Hindlimb muscle (tissue), 1 donor: ENCODE measurements at regions not wholly inside any gene's neighbourhood (a gene's known extent, or its start where the extent isn't known, plus 50 kb on each side); places are given as distances from the start of the nearest gene placed in this dataset.

Experiments used
- DNase-seq: peaks from one replicate; pipeline ENCODE4 v3.0.0-alpha.2; 2013

DNA sequence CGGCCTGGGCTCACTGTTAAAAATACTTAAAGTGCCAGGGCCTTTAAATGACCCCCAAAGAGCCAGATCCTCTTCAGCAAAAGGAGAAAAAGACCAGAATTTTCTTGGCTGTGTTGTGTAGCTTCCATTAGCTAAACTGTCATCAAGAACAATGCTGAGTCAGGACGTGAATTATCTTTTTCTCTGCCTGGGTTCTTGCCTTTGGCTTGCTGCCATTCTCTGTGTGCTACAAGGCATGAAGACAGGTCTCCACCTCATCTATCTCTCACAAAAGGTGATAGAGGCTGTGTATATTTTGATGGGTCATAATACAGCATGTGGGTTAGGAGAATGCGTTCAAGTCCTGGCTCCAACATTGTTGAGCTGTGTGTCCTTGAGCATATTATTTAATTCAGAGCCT is 52.4 kb upstream of the SELENOK start:
- DNase-seq: no peak

DNA sequence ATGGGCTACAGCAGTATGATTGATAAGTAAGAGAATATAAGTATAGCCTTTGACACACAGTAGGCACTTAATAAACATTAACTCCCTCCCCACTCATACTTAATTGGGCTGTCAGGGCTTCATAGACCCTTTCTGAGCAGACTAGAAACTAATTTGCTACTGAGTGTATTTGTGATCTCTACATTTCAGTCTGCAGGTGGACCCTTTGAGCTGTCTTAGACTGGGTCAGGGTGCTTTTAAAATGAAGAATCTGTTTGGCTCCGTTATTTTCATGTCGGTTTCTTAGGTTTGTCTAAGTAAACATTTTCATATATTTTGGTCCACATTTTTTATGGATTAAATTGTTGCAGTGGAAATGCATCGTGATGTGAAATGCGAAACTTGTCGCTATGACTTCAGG is 50.3 kb upstream of the SELENOK start:
- peak; percentile 25 for DNase-seq
